DND-41 (cell line): ENCODE measurements at regions not wholly inside any gene's neighbourhood (a gene's known extent, or its start where the extent isn't known, plus 50 kb on each side); places are given as distances from the start of the nearest gene placed in this dataset.

Source experiments
- ATAC-seq: fragments of 200-7000 bp; cut with Tn5 transposase; 3 replicates; pipeline ENCODE4 v1.9.1; 2021; ENCODE audit warnings: low read depth; ENCODE audit not compliant: insufficient read depth
- DNase-seq: peaks from one replicate; pipeline ENCODE4 v3.0.0-alpha.2; 2020
- H2AFZ ChIP-seq: 2 replicates; pipeline ENCODE4 v1.6.0; 2012; ENCODE audit warnings: low read depth, low read length
- H3K27ac ChIP-seq: 2 replicates; pipeline ENCODE4 v1.5.1; 2012; ENCODE audit warnings: low read length, inconsistent platforms
- H3K27me3 ChIP-seq: fragments of 200-600 bp; sonication (generic); 2 replicates; pipeline ENCODE4 v1.6.0; 2012; ENCODE audit warnings: low read length, mild to moderate bottlenecking, inconsistent platforms; ENCODE audit not compliant: insufficient read depth, poor library complexity
- H3K36me3 ChIP-seq: 2 replicates; pipeline ENCODE4 v1.5.1; 2012; ENCODE audit warnings: low read length, inconsistent platforms; ENCODE audit not compliant: insufficient read depth
- H3K4me1 ChIP-seq: 2 replicates; pipeline ENCODE4 v1.5.1; 2012; ENCODE audit warnings: mild to moderate bottlenecking, low read length; ENCODE audit not compliant: insufficient read depth
- H3K4me2 ChIP-seq: 2 replicates; pipeline ENCODE4 v1.6.0; 2012; ENCODE audit warnings: mild to moderate bottlenecking, moderate library complexity, low read length, inconsistent platforms; ENCODE audit not compliant: insufficient read depth
- H3K4me3 ChIP-seq, 2 experiments: fragments of 200-600 bp in 1 of 2; shearing (Covaris generic) in 1 of 2; 2 replicates each; pipeline ENCODE4 v1.5.1; 2012 to 2016; ENCODE audit warnings: inconsistent platforms in 2 of 2, low read length in 2 of 2, mild to moderate bottlenecking in 2 of 2, low read depth in 1 of 2, moderate library complexity in 1 of 2
- H3K79me2 ChIP-seq: 2 replicates; pipeline ENCODE4 v1.6.0; 2012; ENCODE audit warnings: low read length, inconsistent platforms; ENCODE audit not compliant: insufficient read depth
- H3K9ac ChIP-seq: 2 replicates; pipeline ENCODE4 v1.6.0; 2012; ENCODE audit warnings: low read depth, mild to moderate bottlenecking, inconsistent platforms, low read length, moderate library complexity
- H3K9me3 ChIP-seq: 2 replicates; pipeline ENCODE4 v1.5.1; 2012; ENCODE audit warnings: low read length, moderate library complexity, mild to moderate bottlenecking, inconsistent platforms; ENCODE audit not compliant: insufficient read depth, severe bottlenecking
- H4K20me1 ChIP-seq: 2 replicates; pipeline ENCODE4 v1.6.0; 2012; ENCODE audit warnings: low read length; ENCODE audit not compliant: insufficient read depth
- CTCF ChIP-seq: IDR thresholded peaks from 2 replicates; pipeline ENCODE4 v1.5.1; 2012; ENCODE audit warnings: borderline replicate concordance, low read length, moderate library complexity, mild to moderate bottlenecking; ENCODE audit not compliant: poor library complexity, severe bottlenecking; ENCODE audit errors: extremely low read depth
- EZH2 ChIP-seq: IDR thresholded peaks from 3 replicates; pipeline ENCODE4 v1.6.1; 2012; ENCODE audit warnings: borderline replicate concordance, low read depth, mild to moderate bottlenecking, moderate library complexity, low read length, inconsistent platforms; ENCODE audit not compliant: severe bottlenecking

GRCh38 chr4:124191329-124191728 lies 521.2 kb downstream of the ANKRD50 start:
- no peak overlapping the region for H3K27ac ChIP-seq
- H3K4me2 ChIP-seq, result no peak overlapping the region
- no peaks in the 10 kb centered on the region for H3K36me3 ChIP-seq
- no peaks in the 10 kb centered on the region for H4K20me1 ChIP-seq
- H3K9ac ChIP-seq, result no peak overlapping the region
- H2AFZ ChIP-seq, result no peak overlapping the region
- DNase-seq (no peak), ATAC-seq (no peak)
- no peak for TF ChIP-seq CTCF
- no peak for TF ChIP-seq EZH2
- H3K4me3 ChIP-seq, result no peak overlapping the region
- H3K9me3 ChIP-seq, result no peaks in the 10 kb centered on the region
- H3K4me1 ChIP-seq, result no peaks in the 10 kb centered on the region
- no peaks in the 10 kb centered on the region for H3K27me3 ChIP-seq
- no peaks in the 10 kb centered on the region for H3K79me2 ChIP-seq

GRCh38 chr4:124192544-124192943 lies 520.0 kb downstream of the ANKRD50 start:
- no peak for DNase-seq
- Histone ChIP-seq H3K4me3 (no peak overlapping the region), H3K9me3 (no peaks in the 10 kb centered on the region), H3K4me1 (no peaks in the 10 kb centered on the region), H3K27me3 (no peaks in the 10 kb centered on the region), H3K79me2 (no peaks in the 10 kb centered on the region), H3K4me2 (no peak overlapping the region), H2AFZ (no peak overlapping the region), H3K27ac (no peak overlapping the region), H3K9ac (no peak overlapping the region), H4K20me1 (no peaks in the 10 kb centered on the region), H3K36me3 (no peaks in the 10 kb centered on the region)
- no peak for TF ChIP-seq EZH2
- TF ChIP-seq CTCF, result no peak
- ATAC-seq, result no peak

- Histone ChIP-seq H2AFZ (no peak overlapping the region), H3K4me1 (no peaks in the 10 kb centered on the region), H3K4me2 (no peak overlapping the region), H4K20me1 (no peaks in the 10 kb centered on the region), H3K4me3 (no peak overlapping the region), H3K36me3 (no peaks in the 10 kb centered on the region), H3K9ac (no peak overlapping the region), H3K79me2 (no peaks in the 10 kb centered on the region), H3K27ac (no peak overlapping the region), H3K27me3 (no peaks in the 10 kb centered on the region), H3K9me3 (no peaks in the 10 kb centered on the region)
- DNase-seq (no peak), ATAC-seq (no peak)
- TF ChIP-seq EZH2, result no peak
- TF ChIP-seq CTCF, result no peak
Measured at GRCh38 chr4:124199185-124199584, 513.3 kb downstream of the ANKRD50 start.

- no peak for ATAC-seq
- no peak overlapping the region for H2AFZ ChIP-seq
- H3K27me3 ChIP-seq, result no peaks in the 10 kb centered on the region
- TF ChIP-seq CTCF, result no peak
- no peak for TF ChIP-seq EZH2
- H3K9me3 ChIP-seq, result no peaks in the 10 kb centered on the region
- H4K20me1 ChIP-seq, result no peaks in the 10 kb centered on the region
- H3K79me2 ChIP-seq, result no peaks in the 10 kb centered on the region
- no peak for DNase-seq
- no peak overlapping the region for H3K4me2 ChIP-seq
- no peaks in the 10 kb centered on the region for H3K36me3 ChIP-seq
- no peaks in the 10 kb centered on the region for H3K4me1 ChIP-seq
- H3K9ac ChIP-seq, result no peak overlapping the region
- no peak overlapping the region for H3K4me3 ChIP-seq
- H3K27ac ChIP-seq, result no peak overlapping the region
Measured at GRCh38 chr4:124199755-124200154, 512.8 kb downstream of the ANKRD50 start.
